ENCODE measurements at regions not wholly inside any gene's neighbourhood (a gene's known extent, or its start where the extent isn't known, plus 50 kb on each side); places are given as distances from the start of the nearest gene placed in this dataset.

- DNase-seq = no peak
- H3K4me1 ChIP-seq (ENCODE audit: control insufficient read depth, low read depth, low read length) = no peaks in the 10 kb centered on the region
- H2AK5ac ChIP-seq (ENCODE audit: low read length) = no peak overlapping the region
- H3K4me3 ChIP-seq (ENCODE audit: low read length) = no peak overlapping the region
- H3K56ac ChIP-seq (ENCODE audit: low read length) = no peak overlapping the region
- no peaks in the 10 kb centered on the region for H3K79me2 ChIP-seq (ENCODE audit: control insufficient read depth, insufficient read depth, low read length)
- H2BK5ac ChIP-seq (ENCODE audit: low read length) = no peak overlapping the region
- no peaks in the 10 kb centered on the region for H3K79me1 ChIP-seq (ENCODE audit: low read length)
- H3K27me3 ChIP-seq (ENCODE audit: insufficient read depth, low read length, poor library complexity) = no peaks in the 10 kb centered on the region
- no peak overlapping the region for H3K18ac ChIP-seq (ENCODE audit: low read length)
- no peak overlapping the region for H4K5ac ChIP-seq (ENCODE audit: low read length)
- no peak overlapping the region for H3K27ac ChIP-seq (ENCODE audit: low read depth, low read length)
- no peak overlapping the region for H3K4ac ChIP-seq (ENCODE audit: low read depth, low read length)
- no peak overlapping the region for H4K8ac ChIP-seq (ENCODE audit: low read depth, low read length)
- no peaks in the 10 kb centered on the region for H3K36me3 ChIP-seq (ENCODE audit: control insufficient read depth, insufficient read depth, low read length)
- no CpG with 5 or more reads among the region's 14 CpGs for WGBS (ENCODE audit: extremely low coverage, insufficient coverage, low lambda C conversion rate)
- no peak overlapping the region for H3K23ac ChIP-seq (ENCODE audit: low read length)
- H3K9ac ChIP-seq (ENCODE audit: low read length) = no peak overlapping the region
- H2BK15ac ChIP-seq (replicated peaks; ENCODE audit: low read depth) = no peak overlapping the region
- no peak overlapping the region for H3K4me2 ChIP-seq (ENCODE audit: low read length)
- H2BK120ac ChIP-seq (ENCODE audit: low read depth, low read length) = no peak overlapping the region
Measured at GRCh38 chr4:178415925-178416324, 973.7 kb upstream of the AGA start.

DNA sequence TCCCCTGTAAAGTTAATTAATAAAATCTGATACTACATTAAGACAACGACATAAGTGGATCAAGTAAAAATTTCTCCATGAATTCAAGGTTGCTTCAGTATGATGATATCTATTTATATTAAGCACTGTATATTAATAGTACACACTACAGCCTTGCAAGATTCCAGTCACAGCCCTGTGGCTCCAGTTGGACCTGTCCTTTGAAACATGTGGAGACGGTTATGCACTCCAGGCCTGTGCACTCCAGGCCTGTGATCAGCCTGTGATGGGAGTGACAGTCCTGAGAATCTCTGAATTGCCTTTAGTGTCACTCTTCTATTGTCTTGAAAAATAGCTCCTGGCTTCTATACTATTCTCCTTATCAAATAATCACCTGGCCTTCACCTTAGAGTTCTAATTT lies 981.1 kb upstream of the AGA start:
- no peaks in the 10 kb centered on the region for H3K4me1 ChIP-seq (ENCODE audit: control insufficient read depth, low read depth, low read length)
- H3K4ac ChIP-seq (ENCODE audit: low read depth, low read length) = no peak overlapping the region
- no peak overlapping the region for H2AK5ac ChIP-seq (ENCODE audit: low read length)
- H3K9ac ChIP-seq (ENCODE audit: low read length) = no peak overlapping the region
- no peak overlapping the region for H2BK120ac ChIP-seq (ENCODE audit: low read depth, low read length)
- no peak overlapping the region for H3K4me3 ChIP-seq (ENCODE audit: low read length)
- no peaks in the 10 kb centered on the region for H3K36me3 ChIP-seq (ENCODE audit: control insufficient read depth, insufficient read depth, low read length)
- H3K4me2 ChIP-seq (ENCODE audit: low read length) = no peak overlapping the region
- no peaks in the 10 kb centered on the region for H3K27me3 ChIP-seq (ENCODE audit: insufficient read depth, low read length, poor library complexity)
- no peaks in the 10 kb centered on the region for H3K79me2 ChIP-seq (ENCODE audit: control insufficient read depth, insufficient read depth, low read length)
- no peak overlapping the region for H3K56ac ChIP-seq (ENCODE audit: low read length)
- H3K23ac ChIP-seq (ENCODE audit: low read length) = no peak overlapping the region
- H4K5ac ChIP-seq (ENCODE audit: low read length) = no peak overlapping the region
- H3K27ac ChIP-seq (ENCODE audit: low read depth, low read length) = no peak overlapping the region
- H3K18ac ChIP-seq (ENCODE audit: low read length) = no peak overlapping the region
- no peaks in the 10 kb centered on the region for H3K79me1 ChIP-seq (ENCODE audit: low read length)
- no peak overlapping the region for H2BK15ac ChIP-seq (replicated peaks; ENCODE audit: low read depth)
- no peak overlapping the region for H2BK5ac ChIP-seq (ENCODE audit: low read length)
- no peak for DNase-seq
- WGBS (ENCODE audit: extremely low coverage, insufficient coverage, low lambda C conversion rate) = no CpG with 5 or more reads among the region's 2 CpGs
- H4K8ac ChIP-seq (ENCODE audit: low read depth, low read length) = no peak overlapping the region

GRCh38 chr4:178426871-178427270 lies 984.6 kb upstream of the AGA start:
- no peaks in the 10 kb centered on the region for H3K27me3 ChIP-seq (ENCODE audit: insufficient read depth, low read length, poor library complexity)
- H3K79me1 ChIP-seq (ENCODE audit: low read length) = no peaks in the 10 kb centered on the region
- H3K27ac ChIP-seq (ENCODE audit: low read depth, low read length) = no peak overlapping the region
- H3K23ac ChIP-seq (ENCODE audit: low read length) = no peak overlapping the region
- no peaks in the 10 kb centered on the region for H3K79me2 ChIP-seq (ENCODE audit: control insufficient read depth, insufficient read depth, low read length)
- H2BK15ac ChIP-seq (replicated peaks; ENCODE audit: low read depth) = no peak overlapping the region
- H3K4ac ChIP-seq (ENCODE audit: low read depth, low read length) = no peak overlapping the region
- H3K4me2 ChIP-seq (ENCODE audit: low read length) = no peak overlapping the region
- H3K9ac ChIP-seq (ENCODE audit: low read length) = no peak overlapping the region
- no peak overlapping the region for H2AK5ac ChIP-seq (ENCODE audit: low read length)
- H3K56ac ChIP-seq (ENCODE audit: low read length) = no peak overlapping the region
- no peak overlapping the region for H2BK5ac ChIP-seq (ENCODE audit: low read length)
- H3K18ac ChIP-seq (ENCODE audit: low read length) = no peak overlapping the region
- no peaks in the 10 kb centered on the region for H3K36me3 ChIP-seq (ENCODE audit: control insufficient read depth, insufficient read depth, low read length)
- DNase-seq = no peak
- no peak overlapping the region for H4K8ac ChIP-seq (ENCODE audit: low read depth, low read length)
- no peak overlapping the region for H3K4me3 ChIP-seq (ENCODE audit: low read length)
- no CpG with 5 or more reads among the region's 3 CpGs for WGBS (ENCODE audit: extremely low coverage, insufficient coverage, low lambda C conversion rate)
- H4K5ac ChIP-seq (ENCODE audit: low read length) = no peak overlapping the region
- no peak overlapping the region for H2BK120ac ChIP-seq (ENCODE audit: low read depth, low read length)
- no peaks in the 10 kb centered on the region for H3K4me1 ChIP-seq (ENCODE audit: control insufficient read depth, low read depth, low read length)

- no peak overlapping the region for H3K9ac ChIP-seq (ENCODE audit: low read length)
- H3K79me1 ChIP-seq (ENCODE audit: low read length) = no peaks in the 10 kb centered on the region
- no peak overlapping the region for H2BK120ac ChIP-seq (ENCODE audit: low read depth, low read length)
- no peak overlapping the region for H2BK5ac ChIP-seq (ENCODE audit: low read length)
- H3K4me1 ChIP-seq (ENCODE audit: control insufficient read depth, low read depth, low read length) = no peaks in the 10 kb centered on the region
- DNase-seq = no peak
- no peak overlapping the region for H3K4ac ChIP-seq (ENCODE audit: low read depth, low read length)
- H3K23ac ChIP-seq (ENCODE audit: low read length) = no peak overlapping the region
- H4K8ac ChIP-seq (ENCODE audit: low read depth, low read length) = no peak overlapping the region
- no peak overlapping the region for H3K4me2 ChIP-seq (ENCODE audit: low read length)
- H2BK15ac ChIP-seq (replicated peaks; ENCODE audit: low read depth) = no peak overlapping the region
- H3K4me3 ChIP-seq (ENCODE audit: low read length) = no peak overlapping the region
- no peak overlapping the region for H2AK5ac ChIP-seq (ENCODE audit: low read length)
- H3K36me3 ChIP-seq (ENCODE audit: control insufficient read depth, insufficient read depth, low read length) = no peaks in the 10 kb centered on the region
- no CpG with 5 or more reads among the region's 2 CpGs for WGBS (ENCODE audit: extremely low coverage, insufficient coverage, low lambda C conversion rate)
- no peak overlapping the region for H3K56ac ChIP-seq (ENCODE audit: low read length)
- no peaks in the 10 kb centered on the region for H3K79me2 ChIP-seq (ENCODE audit: control insufficient read depth, insufficient read depth, low read length)
- H3K27ac ChIP-seq (ENCODE audit: low read depth, low read length) = no peak overlapping the region
- no peak overlapping the region for H4K5ac ChIP-seq (ENCODE audit: low read length)
- H3K18ac ChIP-seq (ENCODE audit: low read length) = no peak overlapping the region
- no peaks in the 10 kb centered on the region for H3K27me3 ChIP-seq (ENCODE audit: insufficient read depth, low read length, poor library complexity)
Measured at GRCh38 chr4:178427663-178428062, 985.4 kb upstream of the AGA start.

GRCh38 chr4:178448372-178449035 lies 1006.3 kb upstream of the AGA start:
- no CpG with 5 or more reads among the region's 2 CpGs for WGBS (ENCODE audit: extremely low coverage, insufficient coverage, low lambda C conversion rate)
- H3K27ac ChIP-seq (ENCODE audit: low read depth, low read length) = no peak overlapping the region
- no peaks in the 10 kb centered on the region for H3K79me2 ChIP-seq (ENCODE audit: control insufficient read depth, insufficient read depth, low read length)

GRCh38 chr4:178450614-178451013 lies 1008.4 kb upstream of the AGA start:
- Histone ChIP-seq H3K4me3 (ENCODE audit: low read length) (no peak overlapping the region), H4K5ac (ENCODE audit: low read length) (no peak overlapping the region), H3K4me1 (ENCODE audit: control insufficient read depth, low read depth, low read length) (no peaks in the 10 kb centered on the region), H3K79me2 (ENCODE audit: control insufficient read depth, insufficient read depth, low read length) (no peaks in the 10 kb centered on the region), H4K8ac (ENCODE audit: low read depth, low read length) (no peak overlapping the region), H3K36me3 (ENCODE audit: control insufficient read depth, insufficient read depth, low read length) (no peaks in the 10 kb centered on the region), H3K18ac (ENCODE audit: low read length) (no peak overlapping the region), H2AK5ac (ENCODE audit: low read length) (no peak overlapping the region), H2BK120ac (ENCODE audit: low read depth, low read length) (no peak overlapping the region), H3K27ac (ENCODE audit: low read depth, low read length) (no peak overlapping the region), H2BK15ac (replicated peaks; ENCODE audit: low read depth) (no peak overlapping the region), H3K27me3 (ENCODE audit: insufficient read depth, low read length, poor library complexity) (no peaks in the 10 kb centered on the region), H2BK5ac (ENCODE audit: low read length) (no peak overlapping the region), H3K79me1 (ENCODE audit: low read length) (no peaks in the 10 kb centered on the region), H3K56ac (ENCODE audit: low read length) (no peak overlapping the region), H3K4ac (ENCODE audit: low read depth, low read length) (no peak overlapping the region), H3K9ac (ENCODE audit: low read length) (no peak overlapping the region), H3K23ac (ENCODE audit: low read length) (no peak overlapping the region), H3K4me2 (ENCODE audit: low read length) (no peak overlapping the region)
- 100% methylated on average over 1 of the region's 3 CpGs for WGBS (ENCODE audit: extremely low coverage, insufficient coverage, low lambda C conversion rate)
- DNase-seq = no peak

More at GRCh38 chr4:178448372-178449035, 1006.3 kb upstream of the AGA start:
- DNase-seq = no peak
- Histone ChIP-seq H3K4ac (ENCODE audit: low read depth, low read length) (no peak overlapping the region), H2BK120ac (ENCODE audit: low read depth, low read length) (no peak overlapping the region), H3K9ac (ENCODE audit: low read length) (no peak overlapping the region), H3K4me1 (ENCODE audit: control insufficient read depth, low read depth, low read length) (no peaks in the 10 kb centered on the region), H4K8ac (ENCODE audit: low read depth, low read length) (no peak overlapping the region), H3K4me3 (ENCODE audit: low read length) (no peak overlapping the region), H4K5ac (ENCODE audit: low read length) (no peak overlapping the region), H2BK5ac (ENCODE audit: low read length) (no peak overlapping the region), H3K36me3 (ENCODE audit: control insufficient read depth, insufficient read depth, low read length) (no peaks in the 10 kb centered on the region), H3K23ac (ENCODE audit: low read length) (no peak overlapping the region), H2BK15ac (replicated peaks; ENCODE audit: low read depth) (no peak overlapping the region), H3K56ac (ENCODE audit: low read length) (no peak overlapping the region), H3K18ac (ENCODE audit: low read length) (no peak overlapping the region), H3K4me2 (ENCODE audit: low read length) (no peak overlapping the region), H3K27me3 (ENCODE audit: insufficient read depth, low read length, poor library complexity) (no peaks in the 10 kb centered on the region), H2AK5ac (ENCODE audit: low read length) (no peak overlapping the region), H3K79me1 (ENCODE audit: low read length) (no peaks in the 10 kb centered on the region)

All from mesendoderm (in vitro differentiated cells).